Memory B cell (primary cell): ENCODE measurements at regions not wholly inside any gene's neighbourhood (a gene's known extent, or its start where the extent isn't known, plus 50 kb on each side); places are given as distances from the start of the nearest gene placed in this dataset.

Source experiments
- ATAC-seq: fragments of 150-1000 bp; cut with Tn5 transposase; 2 replicates; pipeline ENCODE4 v1.10.0; 2021; ENCODE audit warnings: low read depth, mild to moderate bottlenecking, moderate library complexity
- DNase-seq, 2 donors: peaks; one replicate each; pipeline ENCODE4 v3.0.0; 2022; ENCODE audit warnings: low spot score in 2 of 2
- H3K27ac Mint-ChIP-seq: one replicate; pipeline ENCODE4 v1.8.0; 2022; ENCODE audit warnings: mild to moderate bottlenecking, moderate library complexity, mixed read lengths
- H3K27me3 Mint-ChIP-seq: one replicate; pipeline ENCODE4 v1.8.0; 2022; ENCODE audit warnings: mixed read lengths
- H3K36me3 Mint-ChIP-seq: one replicate; pipeline ENCODE4 v1.8.0; 2022; ENCODE audit warnings: mild to moderate bottlenecking, mixed read lengths
- H3K4me1 Mint-ChIP-seq: one replicate; pipeline ENCODE4 v1.8.0; 2022; ENCODE audit warnings: mixed read lengths
- H3K4me3 Mint-ChIP-seq: one replicate; pipeline ENCODE4 v1.8.0; 2022; ENCODE audit warnings: mild to moderate bottlenecking, moderate library complexity, mixed read lengths
- H3K9me3 Mint-ChIP-seq: one replicate; pipeline ENCODE4 v1.8.0; 2022; ENCODE audit warnings: mixed read lengths

GRCh38 chr1:18535391-18536210 lies 54.9 kb downstream of the KLHDC7A start:
- Mint-ChIP-seq H3K4me1 (no peaks in the 10 kb centered on the region), H3K9me3 (peaks cover 3% of the 10 kb centered on the region), H3K27me3 (peaks cover 11% of the 10 kb centered on the region), H3K36me3 (no peaks in the 10 kb centered on the region), H3K4me3 (no peak overlapping the region), H3K27ac (no peak overlapping the region)
- no peak for ATAC-seq
- DNase-seq, result no peak

GRCh38 chr1:18536356-18536755 lies 55.6 kb downstream of the KLHDC7A start:
- H3K36me3 Mint-ChIP-seq, result no peaks in the 10 kb centered on the region
- DNase-seq (no peak), ATAC-seq (no peak)
- H3K27ac Mint-ChIP-seq, result no peak overlapping the region
- peaks cover 8% of the 10 kb centered on the region for H3K27me3 Mint-ChIP-seq
- peaks cover 3% of the 10 kb centered on the region for H3K9me3 Mint-ChIP-seq
- no peak overlapping the region for H3K4me3 Mint-ChIP-seq
- no peaks in the 10 kb centered on the region for H3K4me1 Mint-ChIP-seq

- peaks cover 9% of the 10 kb centered on the region for H3K27me3 Mint-ChIP-seq
These were observed 56.2 kb downstream of the KLHDC7A start for GRCh38 chr1:18536915-18537314.

GRCh38 chr1:18537386-18538306 lies 56.9 kb downstream of the KLHDC7A start:
- no peaks in the 10 kb centered on the region for H3K4me1 Mint-ChIP-seq
- H3K9me3 Mint-ChIP-seq, result peaks cover 3% of the 10 kb centered on the region
- no peak overlapping the region for H3K27ac Mint-ChIP-seq
- ATAC-seq, result no peak
- DNase-seq, result no peak
- H3K4me3 Mint-ChIP-seq, result no peak overlapping the region
- peaks cover 15% of the 10 kb centered on the region for H3K27me3 Mint-ChIP-seq
- no peaks in the 10 kb centered on the region for H3K36me3 Mint-ChIP-seq

More at GRCh38 chr1:18536915-18537314, 56.2 kb downstream of the KLHDC7A start:
- no peak overlapping the region for H3K4me3 Mint-ChIP-seq
- no peak for DNase-seq
- H3K4me1 Mint-ChIP-seq, result no peaks in the 10 kb centered on the region
- peaks cover 3% of the 10 kb centered on the region for H3K9me3 Mint-ChIP-seq
- H3K27ac Mint-ChIP-seq, result no peak overlapping the region
- ATAC-seq, result no peak
- H3K36me3 Mint-ChIP-seq, result no peaks in the 10 kb centered on the region

GRCh38 chr1:18539171-18539570 lies 58.4 kb downstream of the KLHDC7A start:
- H3K27me3 Mint-ChIP-seq, result peaks cover 23% of the 10 kb centered on the region
- H3K27ac Mint-ChIP-seq, result no peak overlapping the region
- no peak overlapping the region for H3K4me3 Mint-ChIP-seq
- H3K4me1 Mint-ChIP-seq, result no peaks in the 10 kb centered on the region
- no peak for ATAC-seq
- peaks cover 8% of the 10 kb centered on the region for H3K9me3 Mint-ChIP-seq
- no peak for DNase-seq
- H3K36me3 Mint-ChIP-seq, result no peaks in the 10 kb centered on the region

- peaks cover 7% of the 10 kb centered on the region for H3K9me3 Mint-ChIP-seq
- H3K4me3 Mint-ChIP-seq, result no peak overlapping the region
- H3K27me3 Mint-ChIP-seq, result peaks cover 20% of the 10 kb centered on the region
- H3K36me3 Mint-ChIP-seq, result no peaks in the 10 kb centered on the region
- no peak for DNase-seq
- ATAC-seq, result no peak
- no peak overlapping the region for H3K27ac Mint-ChIP-seq
- H3K4me1 Mint-ChIP-seq, result no peaks in the 10 kb centered on the region
These were observed 59.5 kb downstream of the KLHDC7A start for GRCh38 chr1:18540136-18540765.

GRCh38 chr1:18541046-18541795 lies 60.5 kb downstream of the KLHDC7A start:
- ATAC-seq (no peak), DNase-seq (no peak)
- H3K27me3 Mint-ChIP-seq, result peaks cover 28% of the 10 kb centered on the region
- peaks cover 7% of the 10 kb centered on the region for H3K9me3 Mint-ChIP-seq
- no peak overlapping the region for H3K27ac Mint-ChIP-seq
- no peak overlapping the region for H3K4me3 Mint-ChIP-seq
- no peaks in the 10 kb centered on the region for H3K4me1 Mint-ChIP-seq
- H3K36me3 Mint-ChIP-seq, result no peaks in the 10 kb centered on the region

- H3K4me3 Mint-ChIP-seq, result no peak overlapping the region
- H3K27ac Mint-ChIP-seq, result no peak overlapping the region
- H3K4me1 Mint-ChIP-seq, result no peaks in the 10 kb centered on the region
- no peak for ATAC-seq
- peaks cover 7% of the 10 kb centered on the region for H3K9me3 Mint-ChIP-seq
- no peaks in the 10 kb centered on the region for H3K36me3 Mint-ChIP-seq
- H3K27me3 Mint-ChIP-seq, result peaks cover 28% of the 10 kb centered on the region
- DNase-seq, result no peak
These were observed 61.6 kb downstream of the KLHDC7A start for GRCh38 chr1:18542351-18542750.

GRCh38 chr1:18546026-18546425 lies 65.3 kb downstream of the KLHDC7A start:
- peaks cover 5% of the 10 kb centered on the region for H3K9me3 Mint-ChIP-seq
- no peak overlapping the region for H3K4me3 Mint-ChIP-seq
- DNase-seq (no peak), ATAC-seq (no peak)
- H3K27ac Mint-ChIP-seq, result no peak overlapping the region
- no peaks in the 10 kb centered on the region for H3K36me3 Mint-ChIP-seq
- peaks cover 32% of the 10 kb centered on the region for H3K27me3 Mint-ChIP-seq
- H3K4me1 Mint-ChIP-seq, result no peaks in the 10 kb centered on the region

- ATAC-seq (no peak), DNase-seq (no peak)
- H3K27ac Mint-ChIP-seq, result no peak overlapping the region
- H3K9me3 Mint-ChIP-seq, result peaks cover 5% of the 10 kb centered on the region
- H3K36me3 Mint-ChIP-seq, result no peaks in the 10 kb centered on the region
- no peak overlapping the region for H3K4me3 Mint-ChIP-seq
- H3K4me1 Mint-ChIP-seq, result no peaks in the 10 kb centered on the region
- H3K27me3 Mint-ChIP-seq, result peaks cover 25% of the 10 kb centered on the region
These were observed 66.7 kb downstream of the KLHDC7A start for GRCh38 chr1:18547460-18547859.

GRCh38 chr1:18548643-18549042 lies 67.9 kb downstream of the KLHDC7A start:
- peaks cover 24% of the 10 kb centered on the region for H3K27me3 Mint-ChIP-seq
- no peak overlapping the region for H3K27ac Mint-ChIP-seq
- H3K4me3 Mint-ChIP-seq, result no peak overlapping the region
- H3K36me3 Mint-ChIP-seq, result no peaks in the 10 kb centered on the region
- H3K9me3 Mint-ChIP-seq, result no peaks in the 10 kb centered on the region
- H3K4me1 Mint-ChIP-seq, result no peaks in the 10 kb centered on the region
- DNase-seq (no peak), ATAC-seq (no peak)

GRCh38 chr1:18549106-18549505 lies 68.4 kb downstream of the KLHDC7A start:
- Mint-ChIP-seq H3K4me1 (no peaks in the 10 kb centered on the region), H3K4me3 (no peak overlapping the region), H3K27ac (no peak overlapping the region), H3K27me3 (peaks cover 25% of the 10 kb centered on the region), H3K36me3 (no peaks in the 10 kb centered on the region), H3K9me3 (no peaks in the 10 kb centered on the region)
- ATAC-seq (no peak), DNase-seq (no peak)

GRCh38 chr1:18549906-18550305 lies 69.2 kb downstream of the KLHDC7A start:
- H3K4me3 Mint-ChIP-seq, result no peak overlapping the region
- ATAC-seq, result no peak
- peaks cover 25% of the 10 kb centered on the region for H3K27me3 Mint-ChIP-seq
- H3K36me3 Mint-ChIP-seq, result no peaks in the 10 kb centered on the region
- no peaks in the 10 kb centered on the region for H3K9me3 Mint-ChIP-seq
- H3K4me1 Mint-ChIP-seq, result no peaks in the 10 kb centered on the region
- H3K27ac Mint-ChIP-seq, result no peak overlapping the region
- no peak for DNase-seq
